Adrenal gland (tissue), 9 donors: ENCODE measurements at regions not wholly inside any gene's neighbourhood (a gene's known extent, or its start where the extent isn't known, plus 50 kb on each side); places are given as distances from the start of the nearest gene placed in this dataset.

Source experiments
- DNase-seq, 7 donors: peaks; one replicate each; pipeline ENCODE4 v3.0.0-alpha.2; 2019 to 2020
- H3K27ac ChIP-seq, 5 donors: fragments of 200-600 bp; sonication (generic) in 4 of 5; 1 replicate in 3 of 5; 2 replicates in 2 of 5; pipeline versions ENCODE4 v1.5.1 to v1.8.0; 2016 to 2020; ENCODE audit warnings: mild to moderate bottlenecking in 1 of 5
- H3K27me3 ChIP-seq: fragments of 200-600 bp; 2 replicates; pipeline ENCODE4 v1.8.0; 2021
- H3K36me3 ChIP-seq, 2 donors: fragments of 200-600 bp; replicated peaks in 1 of 2; 1 replicate in 1 of 2; 2 replicates in 1 of 2; pipeline versions ENCODE4 v1.5.1 to v1.8.0; 2018 to 2022
- H3K4me1 ChIP-seq, 2 donors: fragments of 200-600 bp; replicated peaks in 1 of 2; 1 replicate in 1 of 2; 2 replicates in 1 of 2; pipeline versions ENCODE4 v1.5.1 to v1.8.0; 2018 to 2021
- H3K4me3 ChIP-seq, 4 donors: fragments of 200-600 bp; sonication (generic) in 3 of 4; one replicate each; pipeline ENCODE4 v1.5.1; 2016 to 2018
- H3K9me3 ChIP-seq, 3 donors: fragments of 200-600 bp; sonication (generic) in 1 of 3; replicated peaks in 1 of 3; 1 replicate in 2 of 3; 2 replicates in 1 of 3; pipeline versions ENCODE4 v1.5.1 to v1.8.0; 2016 to 2021
- CTCF ChIP-seq, 6 experiments: fragments of 450-650 bp in 4 of 6; fragments of 200-600 bp in 2 of 6; sonication (generic) in 1 of 6; IDR thresholded peaks; 1 replicate in 5 of 6; 2 replicates in 1 of 6; pipeline versions ENCODE4 v1.5.1 to v1.8.0; 2016 to 2021; ENCODE audit warnings: antibody characterized with exemption in 6 of 6, mild to moderate bottlenecking in 2 of 6, moderate library complexity in 1 of 6
- POLR2A ChIP-seq, 2 donors: fragments of 450-650 bp; IDR thresholded peaks; one replicate each; pipeline ENCODE4 v1.6.1; 2017; ENCODE audit warnings: antibody characterized with exemption in 2 of 2, mild to moderate bottlenecking in 2 of 2, moderate library complexity in 1 of 2
- WGBS, 4 donors: extraction: QIAGEN DNeasy Blood & Tissue Kit in 2 of 4; methylation state at CpG; one replicate each; pipeline versions ENCODE4 v1.1.5 to v1.1.7; 2013 to 2017; 5-methylcytosine and 5-hydroxymethylcytosine counted together
- intact Hi-C, 2 donors: fragments of 100-400 bp; cut with DNase I; formaldehyde crosslinking; loops; one replicate each; pipeline versions ENCODE4 v1.14.1 to v1.15.0; 2022 to 2023
- donor health status: healthy with polysubstance abuse.
- donor health status: Bipolar disorder and iron deficiency.
- donor health status: DM: yes; HTN: yes; CAD: no.
- donor health status: DM: no; HTN: no; CAD: no.
- donor health status: DM: no; HTN: no; CAD: no.

- H3K4me1 ChIP-seq = peaks cover 0 to 4% of the 10 kb centered on the region in 2 donors
- H3K27me3 ChIP-seq = no peaks in the 10 kb centered on the region
- H3K4me3 ChIP-seq = no peak overlapping the region
- TF ChIP-seq POLR2A (IDR thresholded peaks at IDR 0.05) = no peak
- TF ChIP-seq CTCF (IDR thresholded peaks at IDR 0.05) = no peak
- WGBS, 4 donors = 82 to 88% (median 88%) methylated on average over 3 of the region's 3 CpGs
- H3K36me3 ChIP-seq = no peaks in the 10 kb centered on the region
- intact Hi-C loops = loop anchor here in 1 of 2 donors (10.0 kb wide), 1 partner anchor 177 kb away; no protein-coding TSS in a partner anchor
- no peak for DNase-seq
- no peaks in the 10 kb centered on the region for H3K9me3 ChIP-seq
- no peak overlapping the region for H3K27ac ChIP-seq
Observed at GRCh38 chr12:89167986-89168385, 184.3 kb downstream of the DUSP6 start.

- DNase-seq = no peak
- no peak for TF ChIP-seq CTCF (IDR thresholded peaks at IDR 0.05)
- TF ChIP-seq POLR2A (IDR thresholded peaks at IDR 0.05) = no peak
- WGBS, 4 donors = 42 to 54% (median 48%) methylated on average over 1 of the region's 1 CpG
- intact Hi-C loops = loop anchor here in 1 of 2 donors (10.0 kb wide), 1 partner anchor 178 kb away; no protein-coding TSS in a partner anchor
- Histone ChIP-seq H3K9me3 (no peaks in the 10 kb centered on the region), H3K27me3 (no peaks in the 10 kb centered on the region), H3K4me1 (peaks cover 5 to 19% of the 10 kb centered on the region in 2 donors), H3K4me3 (no peak overlapping the region), H3K36me3 (no peaks in the 10 kb centered on the region), H3K27ac (peak overlapping the region in 1 of 5 donors; percentile 6)
Observed at GRCh38 chr12:89166525-89166934, 185.8 kb downstream of the DUSP6 start.

GRCh38 chr12:89166121-89166520 is 186.2 kb downstream of the DUSP6 start:
- no peak for TF ChIP-seq CTCF (IDR thresholded peaks at IDR 0.05)
- TF ChIP-seq POLR2A (IDR thresholded peaks at IDR 0.05) = no peak
- Histone ChIP-seq H3K4me1 (peaks cover 5 to 22% of the 10 kb centered on the region in 2 donors), H3K27ac (no peak overlapping the region), H3K4me3 (no peak overlapping the region), H3K36me3 (no peaks in the 10 kb centered on the region), H3K27me3 (no peaks in the 10 kb centered on the region), H3K9me3 (no peaks in the 10 kb centered on the region)
- no peak for DNase-seq
- intact Hi-C loops = loop anchor here in 1 of 2 donors (10.0 kb wide), 1 partner anchor 179 kb away; no protein-coding TSS in a partner anchor
- WGBS, 4 donors = 83 to 93% (median 87%) methylated on average over 1 of the region's 1 CpG

GRCh38 chr12:89165703-89166102 is 186.6 kb downstream of the DUSP6 start:
- intact Hi-C loops = loop anchor here in 1 of 2 donors (10.0 kb wide), 1 partner anchor 179 kb away; no protein-coding TSS in a partner anchor
- no peak overlapping the region for H3K27ac ChIP-seq
- TF ChIP-seq POLR2A (IDR thresholded peaks at IDR 0.05) = no peak
- no peak for TF ChIP-seq CTCF (IDR thresholded peaks at IDR 0.05)
- peaks cover 5 to 26% of the 10 kb centered on the region in 2 donors for H3K4me1 ChIP-seq
- no peaks in the 10 kb centered on the region for H3K27me3 ChIP-seq
- H3K4me3 ChIP-seq = no peak overlapping the region
- H3K36me3 ChIP-seq = no peaks in the 10 kb centered on the region
- no peaks in the 10 kb centered on the region for H3K9me3 ChIP-seq
- DNase-seq = no peak
